ENCODE measurements at regions not wholly inside any gene's neighbourhood (a gene's known extent, or its start where the extent isn't known, plus 50 kb on each side); places are given as distances from the start of the nearest gene placed in this dataset.

- no peaks in the 10 kb centered on the region for H3K9me3 ChIP-seq
- WGBS (ENCODE audit: low lambda C conversion rate): 44% methylated on average over 3 of the region's 3 CpGs
- no peaks in the 10 kb centered on the region for H3K9me2 ChIP-seq
- no peak overlapping the region for H2AFZ ChIP-seq (ENCODE audit: low read depth)
- no peaks in the 10 kb centered on the region for H3K27me3 ChIP-seq (ENCODE audit: insufficient read depth)
- ChIA-PET CTCF (no interaction called here), POLR2A (no interaction called here)
- H3K27ac ChIP-seq (ENCODE audit: low read depth in 2 of 2, low read length in 1 of 2): no peak overlapping the region
- no peak overlapping the region for H3K9ac ChIP-seq
- no peaks in the 10 kb centered on the region for H3K36me3 ChIP-seq (replicated peaks in 1 of 2; ENCODE audit: control insufficient read depth in 1 of 2, insufficient read depth in 2 of 2, low read length in 1 of 2)
- H3K4me3 ChIP-seq (ENCODE audit: low read depth in 2 of 2, low read length in 1 of 2): no peak overlapping the region
- no peaks in the 10 kb centered on the region for H3K79me2 ChIP-seq (ENCODE audit: insufficient read depth)
- no peaks in the 10 kb centered on the region for H4K20me1 ChIP-seq (ENCODE audit: insufficient read depth)
- H3K4me1 ChIP-seq (ENCODE audit: control insufficient read depth in 1 of 2, insufficient read depth in 2 of 2, low read depth in 1 of 2, low read length in 1 of 2): no peaks in the 10 kb centered on the region
- no peak for DNase-seq
- no peak for TF ChIP-seq IRF3 (IDR thresholded peaks at IDR 0.05; ENCODE audit: low read depth, low read length)
- no peak for TF ChIP-seq FOXJ3 (CRISPR knock-in tag; IDR thresholded peaks at IDR 0.05)
- no peak for TF ChIP-seq GATA2 (CRISPR knock-in tag; IDR thresholded peaks at IDR 0.05)
- TF ChIP-seq MAX (IDR thresholded peaks at IDR 0.05; ENCODE audit: low read depth): no peak
- TF ChIP-seq TEAD4 (IDR thresholded peaks at IDR 0.05; ENCODE audit: borderline replicate concordance, insufficient read depth): no peak
- no peak for TF ChIP-seq NRF1 (IDR thresholded peaks at IDR 0.05; ENCODE audit: low read depth, low read length)
- H3F3A ChIP-seq (replicated peaks; ENCODE audit: insufficient read depth): no peaks in the 10 kb centered on the region
- no peak overlapping the region for H3K4me2 ChIP-seq
These were observed 209.1 kb downstream of the GRIN2B start for GRCh38 chr12:13772264-13772663.

GRCh38 chr12:13770576-13770975 lies 210.8 kb downstream of the GRIN2B start:
- Histone ChIP-seq H3K36me3 (replicated peaks in 1 of 2; ENCODE audit: control insufficient read depth in 1 of 2, insufficient read depth in 2 of 2, low read length in 1 of 2) (no peaks in the 10 kb centered on the region), H3K79me2 (ENCODE audit: insufficient read depth) (no peaks in the 10 kb centered on the region), H3K9ac (no peak overlapping the region), H3K4me3 (ENCODE audit: low read depth in 2 of 2, low read length in 1 of 2) (no peak overlapping the region), H3F3A (replicated peaks; ENCODE audit: insufficient read depth) (no peaks in the 10 kb centered on the region), H3K27ac (ENCODE audit: low read depth in 2 of 2, low read length in 1 of 2) (no peak overlapping the region), H3K27me3 (ENCODE audit: insufficient read depth) (no peaks in the 10 kb centered on the region), H3K4me2 (no peak overlapping the region), H2AFZ (ENCODE audit: low read depth) (no peak overlapping the region), H3K9me2 (no peaks in the 10 kb centered on the region), H3K4me1 (ENCODE audit: control insufficient read depth in 1 of 2, insufficient read depth in 2 of 2, low read depth in 1 of 2, low read length in 1 of 2) (no peaks in the 10 kb centered on the region), H3K9me3 (no peaks in the 10 kb centered on the region), H4K20me1 (ENCODE audit: insufficient read depth) (no peaks in the 10 kb centered on the region)
- ChIA-PET CTCF (no interaction called here), POLR2A (interaction anchor here (0.5 kb wide), 1 partner anchor 149 kb away, joined by 6 read pairs; no protein-coding TSS in a partner anchor)
- no peak for DNase-seq
- WGBS (ENCODE audit: low lambda C conversion rate): 4% methylated on average over 3 of the region's 3 CpGs
- TF ChIP-seq GABPA (IDR thresholded peaks at IDR 0.05; ENCODE audit: low read depth) (no peak), CHD2 (IDR thresholded peaks at IDR 0.05; ENCODE audit: low read length, partially characterized antibody) (no peak), USF2 (IDR thresholded peaks at IDR 0.05; ENCODE audit: borderline replicate concordance, low read depth, low read length) (no peak), POLR2AphosphoS5 (IDR thresholded peaks at IDR 0.05; ENCODE audit: low read depth, low read length) (no peak), RCOR1 (IDR thresholded peaks at IDR 0.05; ENCODE audit: low read length) (no peak), USF1 (IDR thresholded peaks at IDR 0.05; ENCODE audit: borderline replicate concordance, low read depth) (no peak), EP300 (IDR thresholded peaks at IDR 0.05; ENCODE audit: borderline replicate concordance in 1 of 2, low read depth in 1 of 2, low read length in 1 of 2) (no peak), FOSL2 (IDR thresholded peaks at IDR 0.05; ENCODE audit: borderline replicate concordance, low read depth) (no peak), MAX (IDR thresholded peaks at IDR 0.05; ENCODE audit: low read depth) (no peak), EZH2phosphoT487 (IDR thresholded peaks at IDR 0.05; ENCODE audit: borderline replicate concordance, low read depth) (no peak), ZBTB33 (IDR thresholded peaks at IDR 0.05; ENCODE audit: borderline replicate concordance, low read depth) (no peak)

All from SK-N-SH (cell line).